Tibial nerve (tissue), 4 donors: ENCODE measurements at regions not wholly inside any gene's neighbourhood (a gene's known extent, or its start where the extent isn't known, plus 50 kb on each side); places are given as distances from the start of the nearest gene placed in this dataset.

Experiments used
- EP300 ChIP-seq, 2 donors: sonication (generic); formaldehyde crosslinking; IDR thresholded peaks; one replicate each; pipeline ENCODE4 v1.6.1; 2017; ENCODE audit warnings: antibody characterized with exemption in 2 of 2, mild to moderate bottlenecking in 1 of 2
- POLR2A ChIP-seq, 2 donors: fragments of 450-650 bp; IDR thresholded peaks; one replicate each; pipeline ENCODE4 v1.6.1; 2017; ENCODE audit warnings: antibody characterized with exemption in 2 of 2, mild to moderate bottlenecking in 2 of 2, moderate library complexity in 2 of 2
- TF ChIP-seq, protein P1 (sequence below), 5 experiments: fragments of 200-600 bp in 3 of 5; fragments of 450-650 bp in 2 of 5; sonication (generic) in 3 of 5; IDR thresholded peaks; one replicate each; pipeline ENCODE4 v1.5.1; 2016 to 2019; ENCODE audit warnings: antibody characterized with exemption in 5 of 5, mild to moderate bottlenecking in 3 of 5, moderate library complexity in 2 of 5

GRCh38 chr4:4637710-4638109 is 95.9 kb upstream of the STX18 start:
- TF ChIP-seq EP300 (IDR thresholded peaks at IDR 0.05) (no peak), POLR2A (IDR thresholded peaks at IDR 0.05) (no peak)
- TF ChIP-seq, protein P1, sequence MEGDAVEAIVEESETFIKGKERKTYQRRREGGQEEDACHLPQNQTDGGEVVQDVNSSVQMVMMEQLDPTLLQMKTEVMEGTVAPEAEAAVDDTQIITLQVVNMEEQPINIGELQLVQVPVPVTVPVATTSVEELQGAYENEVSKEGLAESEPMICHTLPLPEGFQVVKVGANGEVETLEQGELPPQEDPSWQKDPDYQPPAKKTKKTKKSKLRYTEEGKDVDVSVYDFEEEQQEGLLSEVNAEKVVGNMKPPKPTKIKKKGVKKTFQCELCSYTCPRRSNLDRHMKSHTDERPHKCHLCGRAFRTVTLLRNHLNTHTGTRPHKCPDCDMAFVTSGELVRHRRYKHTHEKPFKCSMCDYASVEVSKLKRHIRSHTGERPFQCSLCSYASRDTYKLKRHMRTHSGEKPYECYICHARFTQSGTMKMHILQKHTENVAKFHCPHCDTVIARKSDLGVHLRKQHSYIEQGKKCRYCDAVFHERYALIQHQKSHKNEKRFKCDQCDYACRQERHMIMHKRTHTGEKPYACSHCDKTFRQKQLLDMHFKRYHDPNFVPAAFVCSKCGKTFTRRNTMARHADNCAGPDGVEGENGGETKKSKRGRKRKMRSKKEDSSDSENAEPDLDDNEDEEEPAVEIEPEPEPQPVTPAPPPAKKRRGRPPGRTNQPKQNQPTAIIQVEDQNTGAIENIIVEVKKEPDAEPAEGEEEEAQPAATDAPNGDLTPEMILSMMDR (IDR thresholded peaks at IDR 0.05) = no peak
